ENCODE measurements at regions not wholly inside any gene's neighbourhood (a gene's known extent, or its start where the extent isn't known, plus 50 kb on each side); places are given as distances from the start of the nearest gene placed in this dataset.
"Not testable (repeated sequence)": the region's sequence is repeated elsewhere in the genome, so short reads cannot be mapped to it uniquely, and the experiment has no call there.

DNA sequence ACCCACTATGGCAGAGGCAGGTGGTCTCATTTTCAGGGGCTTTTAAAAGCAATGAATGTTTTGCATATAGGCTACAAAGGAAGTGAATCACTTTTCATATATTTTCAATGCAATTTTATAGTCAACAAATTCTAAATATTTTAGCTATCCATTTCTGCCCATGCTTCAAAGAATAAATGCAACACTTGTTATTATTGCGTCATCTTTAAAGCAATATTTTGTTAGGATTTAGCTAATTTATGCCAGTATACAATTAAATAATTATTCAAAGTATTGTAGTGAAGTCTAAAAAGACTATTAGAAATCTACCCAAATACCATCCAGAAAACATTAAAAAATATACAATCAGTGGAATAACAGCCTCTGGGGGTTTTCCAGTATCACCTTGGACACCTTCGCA is 509.1 kb upstream of the SPANXN1 start:
- TF ChIP-seq POLR2A (IDR thresholded peaks at IDR 0.05) = no peak
- TF ChIP-seq, protein P1, sequence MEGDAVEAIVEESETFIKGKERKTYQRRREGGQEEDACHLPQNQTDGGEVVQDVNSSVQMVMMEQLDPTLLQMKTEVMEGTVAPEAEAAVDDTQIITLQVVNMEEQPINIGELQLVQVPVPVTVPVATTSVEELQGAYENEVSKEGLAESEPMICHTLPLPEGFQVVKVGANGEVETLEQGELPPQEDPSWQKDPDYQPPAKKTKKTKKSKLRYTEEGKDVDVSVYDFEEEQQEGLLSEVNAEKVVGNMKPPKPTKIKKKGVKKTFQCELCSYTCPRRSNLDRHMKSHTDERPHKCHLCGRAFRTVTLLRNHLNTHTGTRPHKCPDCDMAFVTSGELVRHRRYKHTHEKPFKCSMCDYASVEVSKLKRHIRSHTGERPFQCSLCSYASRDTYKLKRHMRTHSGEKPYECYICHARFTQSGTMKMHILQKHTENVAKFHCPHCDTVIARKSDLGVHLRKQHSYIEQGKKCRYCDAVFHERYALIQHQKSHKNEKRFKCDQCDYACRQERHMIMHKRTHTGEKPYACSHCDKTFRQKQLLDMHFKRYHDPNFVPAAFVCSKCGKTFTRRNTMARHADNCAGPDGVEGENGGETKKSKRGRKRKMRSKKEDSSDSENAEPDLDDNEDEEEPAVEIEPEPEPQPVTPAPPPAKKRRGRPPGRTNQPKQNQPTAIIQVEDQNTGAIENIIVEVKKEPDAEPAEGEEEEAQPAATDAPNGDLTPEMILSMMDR (IDR thresholded peaks at IDR 0.05) = no peak
- intact Hi-C loops (cut with DNase I) = no loop called here
- no peaks in the 10 kb centered on the region for H3K9me3 ChIP-seq
- no peaks in the 10 kb centered on the region for H3K4me1 ChIP-seq
- no peaks in the 10 kb centered on the region for H3K36me3 ChIP-seq
- no peaks in the 10 kb centered on the region for H3K27me3 ChIP-seq
- 93 to 98% methylated on average over 2 of the region's 2 CpGs for WGBS, 2 donors
- no peak for DNase-seq
- no peak overlapping the region for H3K4me3 ChIP-seq (replicated peaks in 1 of 3)
- H3K27ac ChIP-seq = no peak overlapping the region

DNA sequence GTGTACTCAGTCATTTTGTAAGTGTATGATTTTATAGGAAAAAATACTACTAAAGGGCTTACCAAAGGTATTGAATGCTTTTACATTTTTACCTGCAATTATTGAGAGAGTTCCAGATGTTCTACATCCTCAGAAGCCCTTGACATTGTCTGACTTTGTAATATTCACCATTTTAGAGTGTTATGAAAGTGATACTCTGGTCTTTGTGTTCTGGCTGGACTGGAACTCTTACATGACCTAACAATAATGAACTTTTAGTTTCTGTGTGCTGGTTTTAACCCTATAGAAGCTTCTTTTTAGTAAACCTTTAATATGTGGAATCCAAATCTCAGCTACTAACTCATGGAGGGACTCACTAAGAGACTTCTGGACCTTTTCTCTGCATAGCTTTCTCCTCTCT is 478.8 kb upstream of the SPANXN1 start:
- H3K4me3 ChIP-seq (replicated peaks in 1 of 3) = no peak overlapping the region
- no peaks in the 10 kb centered on the region for H3K27me3 ChIP-seq
- no peak overlapping the region for H3K27ac ChIP-seq
- H3K36me3 ChIP-seq = no peaks in the 10 kb centered on the region
- TF ChIP-seq, protein P1 (IDR thresholded peaks at IDR 0.05) = no peak
- TF ChIP-seq POLR2A (IDR thresholded peaks at IDR 0.05) = no peak
- no peak for DNase-seq
- no peaks in the 10 kb centered on the region for H3K9me3 ChIP-seq
- intact Hi-C loops (cut with DNase I) = no loop called here
- H3K4me1 ChIP-seq = no peaks in the 10 kb centered on the region

DNA sequence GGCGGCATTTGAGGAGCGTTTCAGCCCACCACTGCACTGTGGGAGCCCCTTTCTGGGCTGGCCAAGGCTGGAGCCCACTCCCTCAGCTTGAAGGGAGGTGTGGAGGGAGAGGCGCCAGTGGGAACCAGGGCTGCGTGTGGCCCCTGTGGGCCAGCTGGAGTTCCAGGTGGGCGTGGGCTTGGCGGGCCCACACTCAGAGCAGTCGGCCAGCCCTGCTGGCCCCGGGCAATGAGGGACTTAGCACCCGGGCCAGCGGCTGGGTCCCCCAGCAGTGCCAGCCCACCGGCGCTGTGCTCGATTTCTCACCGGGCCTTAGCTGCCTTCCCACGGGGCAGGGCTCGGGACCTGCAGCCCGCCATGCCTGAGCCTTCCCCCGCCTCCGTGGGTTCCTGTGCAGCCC is 463.8 kb upstream of the SPANXN1 start:
- no CpG with 5 or more reads among the region's 19 CpGs for WGBS, 2 donors
- intact Hi-C loops (cut with DNase I); DNase-seq: not testable (repeated sequence)

DNA sequence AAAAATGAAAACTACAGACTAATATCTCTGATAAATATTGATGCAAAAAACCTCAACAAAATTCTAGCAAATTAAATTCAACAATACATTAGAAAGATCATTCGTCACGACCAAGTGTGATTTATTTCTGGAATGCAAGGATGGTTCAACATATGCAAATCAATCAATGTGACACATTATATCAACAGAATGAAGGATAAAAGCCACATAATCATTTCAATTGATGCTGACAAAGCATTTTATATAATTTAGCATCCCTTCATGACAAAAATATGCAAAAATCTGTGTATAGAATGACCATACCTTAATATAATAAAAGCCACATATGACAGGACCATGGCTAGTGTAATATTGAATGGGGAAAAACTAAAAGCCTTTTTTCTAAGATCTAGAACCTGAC is 457.2 kb upstream of the SPANXN1 start:
- no peaks in the 10 kb centered on the region for H3K9me3 ChIP-seq
- H3K27me3 ChIP-seq = no peaks in the 10 kb centered on the region
- intact Hi-C loops (cut with DNase I) = no loop called here
- no peaks in the 10 kb centered on the region for H3K36me3 ChIP-seq
- 94 to 100% methylated on average over 2 of the region's 2 CpGs for WGBS, 2 donors
- H3K27ac ChIP-seq = no peak overlapping the region
- no peak overlapping the region for H3K4me3 ChIP-seq (replicated peaks in 1 of 3)
- DNase-seq = no peak
- no peak for TF ChIP-seq POLR2A (IDR thresholded peaks at IDR 0.05)
- TF ChIP-seq, protein P1 (IDR thresholded peaks at IDR 0.05) = no peak
- H3K4me1 ChIP-seq = no peaks in the 10 kb centered on the region

More for the DNA sequence above, 463.8 kb upstream of the SPANXN1 start:
- H3K36me3 ChIP-seq; H3K9me3 ChIP-seq; H3K4me3 ChIP-seq (replicated peaks in 1 of 3); H3K4me1 ChIP-seq; H3K27ac ChIP-seq; H3K27me3 ChIP-seq: not testable (repeated sequence)

DNA sequence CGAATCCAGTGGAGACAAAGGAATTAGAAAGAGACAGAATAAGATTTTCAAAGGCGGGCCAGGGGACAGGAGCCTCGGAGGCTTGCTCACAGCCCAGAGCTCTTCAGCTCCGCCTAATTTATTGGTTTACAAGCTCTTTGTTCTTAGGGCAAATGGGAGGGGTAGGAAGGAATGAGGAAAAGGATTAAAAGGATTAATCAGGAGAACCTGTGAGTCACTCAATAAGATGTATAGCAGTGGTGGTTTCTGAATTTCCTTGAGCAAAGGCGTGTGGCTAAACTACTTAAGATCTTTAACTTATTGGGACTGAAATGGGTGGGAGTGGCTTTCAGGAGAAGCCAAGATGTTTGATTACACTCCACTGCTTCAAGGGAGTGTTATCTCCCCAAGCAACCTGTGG is 456.0 kb upstream of the SPANXN1 start:
- H3K4me3 ChIP-seq (replicated peaks in 1 of 3) = no peak overlapping the region
- intact Hi-C loops (cut with DNase I) = no loop called here
- no peaks in the 10 kb centered on the region for H3K9me3 ChIP-seq
- DNase-seq = no peak
- 66 to 72% methylated on average over 5 of the region's 5 CpGs for WGBS, 2 donors
- no peaks in the 10 kb centered on the region for H3K36me3 ChIP-seq
- no peak overlapping the region for H3K27ac ChIP-seq
- no peaks in the 10 kb centered on the region for H3K27me3 ChIP-seq
- no peaks in the 10 kb centered on the region for H3K4me1 ChIP-seq
- TF ChIP-seq, protein P1 (IDR thresholded peaks at IDR 0.05) = no peak
- no peak for TF ChIP-seq POLR2A (IDR thresholded peaks at IDR 0.05)

DNA sequence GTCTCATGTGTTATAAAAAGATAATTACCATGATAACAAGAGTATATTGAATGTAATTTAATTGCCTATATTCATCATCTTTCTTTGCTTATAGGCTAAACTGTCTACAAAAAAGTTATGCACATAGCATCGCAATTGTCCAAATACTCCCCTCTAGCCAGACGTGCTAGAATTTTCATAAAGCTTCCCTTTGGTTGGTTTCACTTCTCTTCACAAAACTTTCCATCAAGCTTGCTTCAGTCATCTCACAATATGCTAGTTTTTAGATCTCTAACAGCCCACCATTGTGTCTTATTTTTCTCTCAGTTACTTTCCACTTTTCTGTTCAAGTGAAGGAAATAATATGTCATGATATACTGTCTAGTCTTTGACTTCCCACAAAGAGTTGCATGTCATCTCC is 448.3 kb upstream of the SPANXN1 start:
- Histone ChIP-seq H3K36me3 (no peaks in the 10 kb centered on the region), H3K4me3 (replicated peaks in 1 of 3) (no peak overlapping the region), H3K9me3 (no peaks in the 10 kb centered on the region), H3K27ac (no peak overlapping the region), H3K4me1 (no peaks in the 10 kb centered on the region), H3K27me3 (no peaks in the 10 kb centered on the region)
- WGBS, 2 donors = 80 to 86% methylated on average over 2 of the region's 2 CpGs
- intact Hi-C loops (cut with DNase I) = no loop called here
- no peak for DNase-seq
- TF ChIP-seq, protein P1 (IDR thresholded peaks at IDR 0.05) = no peak
- no peak for TF ChIP-seq POLR2A (IDR thresholded peaks at IDR 0.05)

Data from thyroid gland (tissue), 4 donors.